OCI-LY7 (cell line): ENCODE measurements at regions not wholly inside any gene's neighbourhood (a gene's known extent, or its start where the extent isn't known, plus 50 kb on each side); places are given as distances from the start of the nearest gene placed in this dataset.

ENCODE experiments used
- CTCF ChIP-seq: fragments of 200-600 bp; sonication (generic); conservative IDR thresholded peaks from 2 replicates; pipeline ENCODE4 v1.5.1; 2014; ENCODE audit warnings: mild to moderate bottlenecking, antibody characterized with exemption, low read length, moderate library complexity, mixed read lengths
- EZH2phosphoT487 ChIP-seq: fragments of 200-600 bp; sonication (generic); IDR thresholded peaks from 2 replicates; pipeline ENCODE4 v1.6.1; 2018; ENCODE audit warnings: low read depth, borderline replicate concordance, mild to moderate bottlenecking, mixed run types, antibody characterized with exemption, low read length, moderate library complexity, mixed read lengths

GRCh38 chr12:34198924-34199323 is 176.6 kb downstream of the ALG10 start:
- TF ChIP-seq CTCF (no peak), EZH2phosphoT487 (no peak)
